ENCODE measurements at regions not wholly inside any gene's neighbourhood (a gene's known extent, or its start where the extent isn't known, plus 50 kb on each side); places are given as distances from the start of the nearest gene placed in this dataset.

- peaks cover 0 to 12% of the 10 kb centered on the region in 2 experiments; a peak in 1 of 4 replicates for H3K4me1 ChIP-seq (ENCODE audit: control insufficient read depth in 1 of 2, insufficient read depth in 2 of 2, low read depth in 1 of 2, low read length in 1 of 2)
- H3K4me3 ChIP-seq (ENCODE audit: low read depth in 2 of 2, low read length in 1 of 2) = no peak overlapping the region
- no peaks in the 10 kb centered on the region for H3K79me2 ChIP-seq (ENCODE audit: insufficient read depth)
- no peaks in the 10 kb centered on the region for H3F3A ChIP-seq (replicated peaks; ENCODE audit: insufficient read depth)
- DNase-seq = no peak
- WGBS (ENCODE audit: low lambda C conversion rate) = 49% methylated on average over 4 of the region's 4 CpGs
- no peaks in the 10 kb centered on the region for H3K36me3 ChIP-seq (replicated peaks in 1 of 2; ENCODE audit: control insufficient read depth in 1 of 2, insufficient read depth in 2 of 2, low read length in 1 of 2)
- no peaks in the 10 kb centered on the region for H4K20me1 ChIP-seq (ENCODE audit: insufficient read depth)
- H3K9ac ChIP-seq = no peak overlapping the region
- H3K27ac ChIP-seq (ENCODE audit: low read depth in 2 of 2, low read length in 1 of 2) = no peak overlapping the region
- TF ChIP-seq GABPA (IDR thresholded peaks at IDR 0.05; ENCODE audit: low read depth) (no peak), RXRA (IDR thresholded peaks at IDR 0.05; ENCODE audit: borderline replicate concordance, low read depth) (no peak), GATA2 (CRISPR knock-in tag; IDR thresholded peaks at IDR 0.05) (no peak), CHD2 (IDR thresholded peaks at IDR 0.05; ENCODE audit: low read length, partially characterized antibody) (no peak)
- ChIA-PET CTCF (interaction anchor here (1.3 to 3.4 kb wide), 4 partner anchors 8 to 56 kb away, joined by 3 to 14 read pairs (median 4); no protein-coding TSS in a partner anchor), POLR2A (interaction anchor here (0.5 kb wide), 1 partner anchor 534 kb away, joined by 3 read pairs; no protein-coding TSS in a partner anchor)
- no peaks in the 10 kb centered on the region for H3K9me3 ChIP-seq
- no peaks in the 10 kb centered on the region for H3K27me3 ChIP-seq (ENCODE audit: insufficient read depth)
- H3K9me2 ChIP-seq = no peaks in the 10 kb centered on the region
- H3K4me2 ChIP-seq = no peak overlapping the region
- no peak overlapping the region for H2AFZ ChIP-seq (ENCODE audit: low read depth)
Observed at GRCh38 chr11:116168459-116168787, 604.4 kb downstream of the BUD13 start.

- Histone ChIP-seq H3K36me3 (replicated peaks in 1 of 2; ENCODE audit: control insufficient read depth in 1 of 2, insufficient read depth in 2 of 2, low read length in 1 of 2) (no peaks in the 10 kb centered on the region), H4K20me1 (ENCODE audit: insufficient read depth) (no peaks in the 10 kb centered on the region), H3K4me1 (ENCODE audit: control insufficient read depth in 1 of 2, insufficient read depth in 2 of 2, low read depth in 1 of 2, low read length in 1 of 2) (peaks cover 0 to 12% of the 10 kb centered on the region in 2 experiments; a peak in 1 of 4 replicates), H3K27me3 (ENCODE audit: insufficient read depth) (no peaks in the 10 kb centered on the region), H3K9me2 (no peaks in the 10 kb centered on the region), H3K79me2 (ENCODE audit: insufficient read depth) (no peaks in the 10 kb centered on the region), H3K9me3 (no peaks in the 10 kb centered on the region), H3K9ac (no peak overlapping the region), H3K27ac (ENCODE audit: low read depth in 2 of 2, low read length in 1 of 2) (no peak overlapping the region), H3F3A (replicated peaks; ENCODE audit: insufficient read depth) (no peaks in the 10 kb centered on the region), H3K4me3 (ENCODE audit: low read depth in 2 of 2, low read length in 1 of 2) (no peak overlapping the region), H2AFZ (ENCODE audit: low read depth) (no peak overlapping the region), H3K4me2 (no peak overlapping the region)
- DNase-seq = no peak
- 24% methylated on average over 6 of the region's 9 CpGs for WGBS (ENCODE audit: low lambda C conversion rate)
- POLR2A ChIA-PET = no interaction called here
- no peak for TF ChIP-seq RXRA (IDR thresholded peaks at IDR 0.05; ENCODE audit: borderline replicate concordance, low read depth)
- no peak for TF ChIP-seq REST (IDR thresholded peaks at IDR 0.05; ENCODE audit: low read depth, low read length)
- TF ChIP-seq TCF12 (IDR thresholded peaks at IDR 0.05) = no peak
- TF ChIP-seq EZH2phosphoT487 (IDR thresholded peaks at IDR 0.05; ENCODE audit: borderline replicate concordance, low read depth) = no peak
- TF ChIP-seq MAX (IDR thresholded peaks at IDR 0.05; ENCODE audit: low read depth) = no peak
- no peak for TF ChIP-seq TEAD4 (IDR thresholded peaks at IDR 0.05; ENCODE audit: borderline replicate concordance, insufficient read depth)
- no peak for TF ChIP-seq USF2 (IDR thresholded peaks at IDR 0.05; ENCODE audit: borderline replicate concordance, low read depth, low read length)
- TF ChIP-seq MXI1 (IDR thresholded peaks at IDR 0.05; ENCODE audit: low read depth, low read length) = no peak
- no peak for TF ChIP-seq TAF1 (IDR thresholded peaks at IDR 0.05; ENCODE audit: borderline replicate concordance, low read depth, low read length)
- no peak for TF ChIP-seq PBX3 (IDR thresholded peaks at IDR 0.05)
- no peak for TF ChIP-seq RAD21 (IDR thresholded peaks at IDR 0.05; ENCODE audit: low read length)
- CTCF ChIA-PET = interaction anchor here (1.0 to 1.7 kb wide), 4 partner anchors 9 to 89 kb away, joined by 3 to 5 read pairs (median 4); no protein-coding TSS in a partner anchor
Observed at GRCh38 chr11:116167706-116168458, 604.9 kb downstream of the BUD13 start.

All from SK-N-SH (cell line).